ENCODE measurements at regions not wholly inside any gene's neighbourhood (a gene's known extent, or its start where the extent isn't known, plus 50 kb on each side); places are given as distances from the start of the nearest gene placed in this dataset.
"Not testable (repeated sequence)": the region's sequence is repeated elsewhere in the genome, so short reads cannot be mapped to it uniquely, and the experiment has no call there.

DNA sequence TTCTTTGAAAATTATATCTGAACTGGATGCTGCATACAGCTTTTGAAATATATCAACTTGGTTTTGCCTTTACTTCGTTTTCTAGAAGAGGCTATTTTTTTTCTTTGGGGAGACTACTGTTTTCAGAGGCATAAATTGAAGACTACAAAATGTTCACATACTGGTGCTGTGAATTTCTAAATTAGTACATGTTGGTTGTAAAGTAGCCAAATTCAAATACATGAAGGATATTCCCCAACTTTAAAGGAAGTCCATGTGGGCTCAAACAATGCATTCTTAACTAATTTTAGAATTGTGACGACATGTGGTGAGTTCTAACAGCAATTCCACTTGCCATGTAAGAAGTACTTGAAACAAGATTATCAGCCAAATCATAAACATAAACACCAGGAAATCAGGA lies 295.7 kb downstream of the TUSC7 start:
- DNase-seq (ENCODE audit: low read depth in 3 of 3): no peak

DNA sequence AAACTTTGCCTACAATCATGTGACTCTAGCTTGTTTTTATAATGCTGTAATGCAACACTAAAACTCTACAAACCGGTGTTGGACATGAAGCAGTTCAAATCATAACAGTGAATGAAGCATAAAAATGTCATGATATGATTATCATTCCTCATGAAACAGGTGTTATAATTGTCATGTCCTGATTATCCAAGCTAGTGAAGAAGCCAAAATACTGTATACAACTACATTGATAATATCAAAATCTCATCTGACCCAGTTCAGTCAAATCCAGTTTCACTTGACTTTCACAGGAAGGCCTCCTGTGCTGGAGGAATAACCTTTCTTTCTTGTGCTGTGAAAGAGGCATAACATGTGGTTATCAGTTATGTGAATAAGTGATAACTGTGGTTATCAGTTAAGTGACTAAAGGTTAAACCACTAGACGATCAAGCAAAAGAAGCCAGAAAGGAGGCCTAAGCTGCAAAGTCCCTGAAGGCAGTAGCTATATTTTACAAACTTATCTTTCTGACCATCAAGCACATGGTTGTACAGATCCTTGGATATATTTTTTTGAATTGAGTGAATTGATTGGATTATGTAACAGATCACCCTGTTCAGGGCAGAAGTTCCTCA lies 296.4 kb downstream of the TUSC7 start:
- no peak for DNase-seq (ENCODE audit: low read depth in 3 of 3)

DNA sequence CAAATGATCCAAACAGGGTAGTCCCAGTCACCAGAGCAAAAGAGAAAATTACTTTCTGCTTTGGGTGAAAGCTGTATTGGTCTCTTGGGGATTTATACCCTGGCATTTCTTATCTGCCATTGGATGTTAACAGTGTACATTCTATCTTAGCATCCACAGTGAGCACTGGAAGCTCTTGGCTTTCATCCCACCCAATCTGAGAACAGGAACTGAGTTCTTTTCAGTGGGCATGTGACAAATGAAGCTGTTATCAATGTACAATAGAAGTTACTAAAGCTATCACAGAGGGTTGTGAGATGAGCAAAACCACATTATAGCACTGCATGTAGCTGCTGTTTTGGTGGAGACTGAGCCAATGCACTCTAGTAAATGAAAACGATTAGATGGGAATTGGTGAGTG lies 300.7 kb downstream of the TUSC7 start:
- no peak for DNase-seq (ENCODE audit: low read depth in 3 of 3)

DNA sequence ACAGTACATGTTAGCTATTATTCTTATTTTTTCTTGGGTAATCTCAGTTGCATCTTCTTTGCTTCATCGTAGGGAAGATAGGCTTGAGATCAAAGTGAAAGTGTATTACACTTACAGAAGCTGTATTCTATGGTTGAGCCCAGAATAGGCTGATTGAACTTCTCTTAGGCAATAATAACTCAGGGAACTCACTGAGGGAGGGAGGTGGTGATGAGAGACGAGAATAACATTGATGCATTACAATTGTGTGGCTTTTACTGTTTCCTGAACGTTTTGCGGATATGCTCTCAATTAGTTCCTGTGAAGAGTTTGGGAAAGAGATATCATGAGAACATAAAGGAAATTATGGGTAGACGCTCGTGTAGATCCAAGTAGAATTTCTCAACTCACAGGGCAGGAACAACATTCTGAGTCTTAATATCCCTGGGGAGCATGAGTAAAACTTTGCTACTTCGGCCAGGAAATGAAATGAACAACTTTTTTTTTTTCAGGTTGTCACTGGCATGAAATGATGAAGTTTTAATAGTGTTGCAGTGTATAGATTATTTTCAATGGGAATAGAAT lies 302.2 kb downstream of the TUSC7 start:
- no peak for DNase-seq (ENCODE audit: low read depth in 3 of 3)

DNA sequence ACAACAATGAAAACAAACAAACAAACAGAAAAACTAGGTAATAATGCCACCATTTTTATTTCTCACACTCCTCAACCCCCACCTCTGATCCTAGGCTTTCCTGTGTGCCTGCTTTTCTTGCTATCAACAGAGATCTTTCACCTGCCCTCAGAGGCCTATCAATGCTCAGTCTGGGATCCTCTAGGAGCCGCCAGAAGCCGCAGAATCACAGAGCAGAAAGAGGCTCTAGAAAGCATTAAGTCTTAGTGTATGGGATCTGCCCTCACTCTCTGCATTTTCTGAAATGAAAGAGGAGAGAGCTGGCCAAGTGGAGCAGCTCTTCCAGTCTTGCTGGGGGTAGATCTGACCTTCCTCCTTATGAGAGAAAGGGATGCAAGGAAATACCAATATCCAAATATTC lies 306.8 kb downstream of the TUSC7 start:
- DNase-seq (ENCODE audit: low read depth in 3 of 3): no peak

DNA sequence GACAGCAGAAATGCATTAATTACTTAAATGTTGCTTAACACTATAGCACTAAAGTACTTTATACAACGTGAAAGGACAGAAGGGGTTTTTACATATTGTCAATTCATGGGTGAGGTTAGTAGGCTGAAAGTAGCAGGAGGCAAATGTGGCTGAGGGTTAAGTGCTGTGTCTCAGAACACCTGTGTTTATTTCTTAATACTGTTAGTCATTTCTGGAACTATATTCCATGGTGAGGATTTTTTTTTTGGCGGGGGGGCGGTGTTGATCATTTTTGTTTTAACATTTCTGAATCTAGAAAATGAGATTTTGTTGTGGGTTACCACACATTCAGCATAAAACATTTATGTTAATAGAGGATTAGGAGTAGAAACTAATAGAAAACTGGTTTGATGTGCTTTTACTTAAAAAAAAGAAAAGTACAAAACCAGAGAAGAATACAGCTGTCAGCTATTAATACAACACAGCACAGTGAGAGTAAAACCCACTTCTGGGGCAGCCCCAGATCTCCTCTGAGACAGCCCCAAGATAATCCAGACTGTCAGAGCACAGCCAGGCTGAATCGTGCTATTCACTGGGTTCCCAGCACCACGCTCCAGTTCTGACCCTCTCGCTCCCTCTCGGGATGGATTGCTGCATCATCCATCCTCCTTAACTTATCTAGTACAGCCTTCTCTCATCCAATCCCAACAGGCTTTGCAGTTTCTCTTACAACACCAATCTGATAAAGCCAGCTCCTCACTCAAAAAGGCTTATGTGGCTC lies 307.7 kb downstream of the TUSC7 start:
- DNase-seq (ENCODE audit: low read depth in 3 of 3): no peak

DNA sequence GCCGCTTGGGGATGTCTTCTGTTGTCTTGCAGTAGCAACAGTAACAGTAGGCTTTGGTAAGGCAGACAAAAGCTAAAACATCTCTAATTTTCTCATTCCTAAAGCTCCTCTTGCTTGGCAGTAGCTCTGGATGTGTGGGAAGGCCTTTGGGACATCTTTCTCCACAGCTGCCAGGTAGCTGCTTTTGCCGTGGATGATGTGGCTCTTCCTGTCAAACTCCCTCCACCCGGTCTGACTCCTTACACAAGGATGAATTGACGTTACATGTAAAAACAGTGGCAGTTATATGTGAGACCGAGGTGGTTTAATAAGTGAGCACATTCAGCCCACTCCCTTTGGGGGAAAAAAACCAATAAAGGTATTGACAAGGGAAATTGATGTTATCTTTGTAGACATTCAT lies 309.1 kb downstream of the TUSC7 start:
- DNase-seq (ENCODE audit: low read depth in 3 of 3): no peak

DNA sequence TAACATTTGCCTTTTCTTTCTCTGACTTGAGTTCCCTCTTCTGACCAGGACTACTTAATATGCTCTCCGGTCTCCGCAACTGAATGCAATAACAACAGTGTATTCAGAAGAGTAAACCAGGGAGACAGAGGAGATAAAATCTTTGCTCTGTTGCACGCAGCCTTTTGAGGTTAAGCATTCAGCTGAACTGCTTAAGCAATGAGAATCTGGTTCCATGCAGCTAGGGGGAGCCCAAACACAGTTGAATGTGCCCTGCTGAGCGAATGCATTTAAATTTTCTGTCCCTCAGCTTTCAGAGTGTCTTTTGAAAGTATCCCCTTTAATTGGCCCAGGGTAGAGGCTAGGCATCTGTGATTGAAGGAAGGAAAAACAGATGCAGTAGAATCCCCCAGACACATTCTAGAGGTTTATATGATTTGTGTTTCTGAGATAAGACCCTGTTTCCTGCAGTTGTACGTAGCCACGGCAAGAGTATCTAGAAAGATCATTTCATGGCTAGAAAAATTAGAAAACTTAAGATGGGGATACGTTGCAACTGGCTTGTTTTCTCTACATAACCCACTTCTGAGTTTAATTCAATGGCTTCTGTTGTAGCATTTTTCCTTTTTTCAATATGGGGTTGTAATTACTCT lies 309.6 kb downstream of the TUSC7 start:
- DNase-seq (ENCODE audit: low read depth in 3 of 3): peak in 1 of 3 donors; percentile 4

DNA sequence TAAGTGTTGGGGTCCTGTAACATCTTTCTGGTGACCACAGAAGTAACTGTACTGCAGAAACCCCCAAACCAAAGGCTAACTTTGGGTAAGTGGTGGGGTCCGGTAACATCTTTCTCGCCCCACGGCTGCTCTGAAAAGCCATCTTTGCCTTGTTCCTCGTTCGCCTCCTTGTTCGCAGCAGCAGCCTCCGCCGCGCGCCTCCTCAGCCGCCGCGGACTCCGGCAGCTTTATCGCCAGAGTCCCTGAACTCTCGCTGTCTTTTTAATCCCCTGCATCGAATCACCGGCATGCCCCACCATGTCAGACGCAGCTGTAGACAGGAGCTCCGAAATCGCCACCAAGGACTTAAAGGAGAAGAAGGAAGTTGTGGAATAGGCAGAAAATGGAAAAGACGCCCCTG lies 316.8 kb downstream of the TUSC7 start:
- DNase-seq (ENCODE audit: low read depth in 3 of 3): no peak

DNA sequence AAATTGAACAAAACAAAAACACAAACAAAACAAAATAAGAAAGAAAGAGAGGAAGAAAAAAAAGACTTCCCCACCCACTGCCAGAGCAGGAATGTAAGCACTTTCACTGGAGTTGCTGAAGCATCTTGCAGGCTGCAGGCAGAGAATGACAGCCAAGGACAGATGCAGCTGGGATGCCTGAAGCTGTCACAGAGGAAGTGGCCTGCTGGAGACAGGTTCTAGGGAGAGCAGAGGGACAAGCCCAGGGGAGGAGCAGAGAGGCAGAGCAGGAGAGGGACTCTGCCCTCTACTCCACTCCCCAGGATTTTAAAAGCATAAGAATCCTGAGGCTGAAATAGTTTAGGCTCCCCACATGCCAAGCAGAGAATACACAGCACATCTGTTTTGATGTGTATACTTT lies 326.2 kb downstream of the TUSC7 start:
- no peak for DNase-seq (ENCODE audit: low read depth in 3 of 3)

DNA sequence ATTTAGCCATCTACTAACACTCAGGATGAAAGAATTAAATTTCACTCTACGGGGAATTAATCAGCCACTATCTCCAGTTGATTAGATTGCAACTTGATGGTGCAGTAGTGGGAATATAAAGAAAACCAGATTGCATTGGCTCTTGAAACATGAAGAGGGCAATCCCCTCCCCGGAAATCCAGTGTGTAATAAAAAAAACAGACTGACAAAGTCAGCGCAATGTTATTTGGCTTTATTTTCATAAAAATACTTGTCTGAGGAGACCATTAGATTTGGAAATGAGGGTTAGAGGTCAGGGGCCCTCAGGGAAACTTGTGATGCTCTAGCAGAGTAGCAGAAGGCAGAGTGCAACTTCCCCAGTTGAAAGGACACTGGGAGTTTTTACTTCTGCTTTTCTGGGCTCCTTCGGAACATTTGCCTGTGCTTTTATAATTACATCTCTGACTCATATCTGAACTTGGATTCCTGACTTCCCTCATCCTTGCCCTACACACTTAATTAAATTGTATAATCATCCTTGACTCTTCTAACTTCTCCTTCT lies 326.8 kb downstream of the TUSC7 start:
- DNase-seq (ENCODE audit: low read depth in 3 of 3): no peak

DNA sequence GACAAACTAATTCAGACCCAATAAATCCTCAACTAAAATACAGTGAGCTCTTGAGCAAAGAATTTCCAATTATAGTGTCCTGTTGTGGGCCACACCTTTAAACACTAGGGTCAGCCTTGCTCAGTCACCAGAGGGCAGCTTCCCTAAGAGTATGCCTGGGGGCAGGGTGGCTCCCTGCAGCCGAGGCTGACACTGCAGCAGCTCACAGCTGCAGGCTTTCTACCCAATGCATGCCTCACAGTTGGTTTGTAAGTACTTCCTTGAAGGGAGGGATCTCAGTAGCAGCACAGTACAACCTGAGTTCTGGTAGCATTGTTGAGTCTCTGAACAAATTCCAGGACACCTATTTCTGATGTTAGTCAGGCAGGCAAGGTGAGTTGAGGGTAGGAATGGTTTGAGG lies 335.6 kb downstream of the TUSC7 start:
- no peak for DNase-seq (ENCODE audit: low read depth in 3 of 3)

DNA sequence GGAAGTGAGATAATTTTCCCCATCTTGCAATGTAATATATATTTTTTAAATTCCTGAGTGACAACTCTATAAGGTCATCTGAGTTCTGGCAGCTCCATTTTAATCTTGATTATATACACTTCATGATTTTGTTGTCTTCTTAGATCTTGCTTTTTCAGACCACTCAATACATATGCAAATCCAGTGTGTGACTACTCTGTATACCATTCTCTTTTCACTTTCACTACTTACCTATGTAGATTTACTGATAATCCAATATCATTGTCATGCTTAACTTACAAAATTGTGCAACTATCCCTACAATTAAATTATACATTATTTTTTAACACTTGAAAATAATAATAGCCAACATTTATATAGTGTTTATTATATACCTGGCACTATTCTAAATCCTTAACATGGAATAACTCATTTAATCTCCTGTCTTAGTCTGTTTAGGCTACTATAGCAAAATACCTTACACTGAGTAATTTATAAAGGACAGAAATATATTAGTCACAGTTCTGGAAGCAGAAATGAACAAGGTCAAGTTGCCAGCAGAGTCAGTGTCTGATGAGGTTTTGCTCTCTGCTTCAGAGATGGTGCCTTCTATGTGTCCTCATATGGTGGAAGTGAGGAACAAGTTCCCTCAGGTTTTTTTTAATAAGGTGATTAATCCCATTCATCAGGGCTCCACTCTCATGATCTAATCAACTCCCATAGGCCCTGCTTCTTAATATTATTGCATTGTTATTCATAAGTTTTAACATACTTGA lies 338.5 kb downstream of the TUSC7 start:
- DNase-seq (ENCODE audit: low read depth in 3 of 3): no peak

DNA sequence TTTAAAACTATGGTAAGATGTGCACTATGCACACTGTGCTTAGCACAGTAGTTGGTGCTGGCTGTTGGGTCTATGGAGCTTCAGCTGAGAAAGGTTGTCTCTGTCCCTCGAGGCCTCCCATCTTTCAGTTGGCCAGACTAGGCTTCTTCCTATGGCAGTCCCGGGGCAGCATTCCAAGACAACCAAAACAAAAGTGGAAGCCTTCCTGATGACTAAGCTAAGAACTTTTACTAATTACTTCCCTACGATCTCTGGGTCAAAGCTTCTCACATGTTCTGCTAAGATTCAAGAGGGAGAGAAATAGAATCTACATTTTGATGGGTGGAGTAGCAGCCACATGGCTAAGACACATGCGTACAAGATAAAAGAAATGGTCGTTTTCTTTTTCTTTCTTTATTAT lies 342.8 kb downstream of the TUSC7 start:
- DNase-seq (ENCODE audit: low read depth in 3 of 3): no peak

DNA sequence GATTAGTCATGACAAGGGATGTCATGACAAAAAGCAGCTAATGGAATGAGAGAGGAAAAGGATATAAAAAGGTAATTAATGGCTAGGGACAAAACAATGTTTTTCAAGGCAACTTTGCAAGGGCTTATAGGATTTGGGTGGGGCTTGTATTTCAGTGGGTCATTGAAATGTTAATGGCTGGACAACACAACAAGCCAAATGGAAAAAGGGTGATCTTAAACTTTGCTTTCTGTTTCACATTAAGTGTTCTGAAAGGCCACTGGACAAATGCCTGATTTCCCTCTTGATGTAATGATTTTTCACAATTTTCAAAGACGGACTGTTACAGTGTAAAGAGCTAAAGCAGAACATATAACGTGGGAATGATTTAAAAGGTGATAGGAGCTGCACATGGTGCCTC lies 345.0 kb downstream of the TUSC7 start:
- no peak for DNase-seq (ENCODE audit: low read depth in 3 of 3)

DNA sequence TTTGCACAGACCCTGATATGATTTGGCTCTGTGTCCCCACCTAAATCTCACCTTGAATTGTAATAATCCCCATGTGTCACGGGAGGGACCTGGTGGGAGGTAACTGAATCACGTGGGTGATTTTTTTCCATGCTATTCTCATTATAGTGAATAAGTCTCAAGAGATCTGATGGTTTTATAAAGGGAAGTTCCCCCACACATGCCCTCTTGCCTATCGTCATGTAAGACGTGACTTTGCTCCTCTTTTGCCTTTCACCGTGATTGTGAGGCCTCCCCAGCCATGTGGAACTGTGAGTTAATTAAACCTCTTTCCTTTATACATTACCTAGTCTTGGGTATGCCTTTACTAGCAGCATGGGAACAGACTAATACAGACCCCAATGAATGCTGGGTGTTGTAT lies 347.4 kb downstream of the TUSC7 start:
- DNase-seq (ENCODE audit: low read depth in 3 of 3): not testable (repeated sequence)

DNA sequence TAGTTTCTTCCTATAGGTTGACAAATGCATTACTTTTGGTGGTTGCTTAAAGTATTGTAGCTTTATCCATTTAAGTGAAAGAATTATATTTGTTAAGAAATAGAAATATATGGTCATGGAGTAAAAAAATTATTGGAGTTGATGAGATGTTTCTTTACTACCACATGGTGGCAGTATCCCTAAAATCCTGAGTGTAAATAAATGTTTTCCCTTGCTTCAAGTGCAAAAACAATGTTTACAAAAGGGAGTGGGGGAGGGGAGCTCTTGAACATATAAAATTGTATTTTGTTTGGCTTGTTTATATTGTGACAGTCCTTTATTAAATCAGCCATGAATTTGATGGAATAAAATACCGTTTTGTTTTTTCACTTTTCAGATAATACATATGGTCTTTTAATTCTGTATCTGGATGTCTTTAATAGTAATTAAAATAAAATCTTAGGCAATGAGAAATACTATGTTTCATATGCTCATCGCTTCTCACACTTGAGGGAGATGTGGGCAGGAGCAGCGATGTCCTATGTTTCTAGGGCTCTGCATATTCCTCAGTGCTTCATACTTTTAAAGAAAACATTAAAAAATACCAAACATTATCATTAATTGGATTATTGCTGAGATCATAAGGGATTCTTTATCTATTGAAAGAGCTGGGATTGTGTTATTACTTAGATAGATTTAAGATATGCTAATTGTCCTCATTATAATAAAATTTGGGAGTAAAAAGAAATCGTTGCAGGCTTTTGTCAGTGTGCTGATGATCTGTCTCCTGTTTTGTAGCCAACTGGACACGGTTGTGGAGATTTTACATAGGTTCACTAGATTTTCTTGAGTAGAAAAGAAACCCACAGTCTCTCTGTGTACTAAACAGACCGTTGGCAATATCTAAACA lies 349.7 kb downstream of the TUSC7 start:
- DNase-seq (ENCODE audit: low read depth in 3 of 3): no peak

DNA sequence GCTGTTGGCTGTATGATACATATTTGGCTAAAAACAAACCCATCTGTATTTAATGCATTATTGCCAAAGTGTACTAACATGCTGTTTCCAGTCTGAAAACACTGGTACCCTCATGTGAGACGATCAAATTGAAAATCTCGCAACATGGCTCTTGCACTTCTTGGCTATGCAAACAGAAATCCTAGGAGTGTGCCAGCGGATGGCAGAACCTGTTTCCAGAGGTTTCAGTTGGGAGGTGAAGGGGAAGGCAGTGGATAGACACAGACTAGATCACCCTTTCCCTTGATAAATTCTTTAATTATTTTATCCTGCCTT lies 350.3 kb downstream of the TUSC7 start:
- DNase-seq (ENCODE audit: low read depth in 3 of 3): no peak

DNA sequence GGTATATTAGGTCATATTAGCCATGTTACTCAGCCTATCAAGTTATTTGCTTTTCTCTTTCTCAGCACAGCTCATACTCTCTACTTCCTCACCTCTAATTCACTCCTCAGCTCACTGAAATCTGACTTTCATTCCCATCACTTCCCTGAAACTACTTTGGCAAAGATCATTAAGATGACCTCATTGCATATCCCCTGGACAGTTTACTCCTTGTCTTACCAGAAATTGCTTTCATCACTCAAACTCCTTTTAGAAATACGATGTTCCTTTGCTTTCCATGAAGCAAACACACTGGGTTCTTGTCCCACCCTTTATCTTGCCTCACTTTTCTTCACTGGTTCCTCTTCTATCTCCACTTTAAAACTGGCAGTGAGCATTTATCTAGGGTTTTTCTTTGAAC lies 354.4 kb downstream of the TUSC7 start:
- no peak for DNase-seq (ENCODE audit: low read depth in 3 of 3)

DNA sequence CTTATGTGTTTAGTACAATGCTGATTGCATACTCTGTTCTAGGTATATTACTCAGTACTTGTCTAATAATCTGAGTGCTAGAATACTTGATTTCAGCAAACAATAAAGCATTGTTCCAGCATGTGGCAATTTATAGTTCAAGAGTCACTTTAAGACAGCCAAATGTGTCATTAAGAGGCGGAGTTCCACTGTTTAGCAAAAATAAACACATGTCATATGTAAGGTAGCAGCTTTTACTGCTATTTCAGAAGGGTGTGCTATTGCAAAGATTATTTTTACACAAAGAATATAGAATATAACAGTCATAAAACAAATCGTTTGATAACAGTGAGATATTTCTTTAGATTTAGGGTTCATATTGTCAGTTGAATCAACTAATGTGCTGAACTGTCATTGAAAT lies 358.7 kb downstream of the TUSC7 start:
- DNase-seq (ENCODE audit: low read depth in 3 of 3): no peak

DNA sequence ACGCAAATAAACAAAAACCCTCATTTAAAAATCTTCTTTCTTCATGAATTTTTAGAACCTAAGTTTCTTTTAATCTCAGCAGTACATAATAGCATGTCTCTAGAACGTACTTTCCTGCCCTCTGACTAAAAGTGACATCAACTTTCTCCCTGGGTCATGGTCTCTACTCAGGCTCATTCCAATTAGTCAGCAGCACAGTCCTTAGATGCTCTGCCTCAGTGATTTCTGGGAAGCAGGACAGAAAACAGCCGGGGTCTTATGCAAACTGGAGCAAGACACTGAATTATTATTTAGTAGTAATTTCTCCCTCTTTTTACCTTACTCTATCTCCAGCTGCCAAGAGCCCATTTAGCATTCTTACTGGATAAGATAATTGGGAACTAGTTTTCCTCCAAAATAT lies 365.2 kb downstream of the TUSC7 start:
- no peak for DNase-seq (ENCODE audit: low read depth in 3 of 3)
